ENCODE measurements at regions not wholly inside any gene's neighbourhood (a gene's known extent, or its start where the extent isn't known, plus 50 kb on each side); places are given as distances from the start of the nearest gene placed in this dataset.

DNA sequence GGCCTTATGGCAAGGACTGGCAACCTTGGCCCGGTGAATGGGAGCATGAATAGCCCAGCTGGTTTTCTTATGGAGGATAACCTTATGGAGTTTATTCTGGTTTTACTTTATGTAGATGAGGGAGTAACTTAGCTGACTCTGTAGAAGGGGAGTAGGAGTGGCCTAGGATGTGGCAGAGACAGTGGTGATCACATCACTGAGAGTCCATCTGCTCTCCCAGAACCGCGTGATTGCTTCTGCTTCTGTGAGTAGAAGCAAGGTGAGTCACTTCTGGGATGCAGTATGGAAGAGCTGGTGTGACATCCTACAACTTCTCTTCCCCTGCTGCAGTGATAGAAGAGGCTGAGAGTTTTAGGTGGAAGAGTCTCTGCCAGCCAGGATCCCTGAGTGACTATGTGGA, 129.2 kb downstream of the RPS24 start:
- peak; percentile 9 for DNase-seq (ENCODE audit: low read depth)

DNA sequence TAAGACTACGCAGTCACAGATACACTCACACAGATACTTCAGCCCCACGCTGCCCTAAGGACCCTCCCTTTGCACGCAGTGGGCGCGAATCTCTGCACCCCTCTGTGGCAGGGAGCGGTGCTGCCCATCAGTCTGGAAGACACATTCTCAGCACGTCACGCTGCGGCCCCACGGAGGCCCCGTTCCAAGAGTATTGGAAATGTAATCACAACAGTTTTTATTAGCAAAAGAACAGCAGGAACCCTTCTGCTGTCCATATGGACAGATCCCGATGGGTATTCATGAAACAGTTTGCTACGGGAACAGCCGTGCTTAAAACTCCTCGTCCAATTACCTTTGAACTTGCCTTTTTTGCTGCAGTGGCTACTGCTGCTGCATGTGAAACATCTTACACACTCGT, 131.0 kb downstream of the RPS24 start:
- DNase-seq (ENCODE audit: low read depth) = no peak

DNA sequence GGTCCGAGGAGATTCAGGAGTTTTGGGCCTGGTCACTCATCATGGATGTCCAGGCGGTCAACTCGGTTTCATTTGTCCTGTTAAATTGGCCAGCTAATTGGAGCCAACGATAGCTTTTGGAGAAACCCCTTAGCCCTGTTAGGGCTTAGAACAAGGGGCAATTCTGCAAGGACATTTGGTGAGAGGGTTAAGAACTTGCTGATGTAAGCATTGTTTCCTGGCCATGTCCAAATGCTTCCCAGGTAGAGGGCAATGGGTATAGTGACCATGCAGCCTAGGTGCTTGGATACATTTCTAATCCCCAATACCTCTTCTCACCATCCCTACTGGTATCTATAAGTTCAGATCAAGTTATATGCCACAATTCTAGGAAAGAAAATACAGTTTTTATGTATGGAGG, 131.5 kb downstream of the RPS24 start:
- DNase-seq (ENCODE audit: low read depth) = no peak

DNA sequence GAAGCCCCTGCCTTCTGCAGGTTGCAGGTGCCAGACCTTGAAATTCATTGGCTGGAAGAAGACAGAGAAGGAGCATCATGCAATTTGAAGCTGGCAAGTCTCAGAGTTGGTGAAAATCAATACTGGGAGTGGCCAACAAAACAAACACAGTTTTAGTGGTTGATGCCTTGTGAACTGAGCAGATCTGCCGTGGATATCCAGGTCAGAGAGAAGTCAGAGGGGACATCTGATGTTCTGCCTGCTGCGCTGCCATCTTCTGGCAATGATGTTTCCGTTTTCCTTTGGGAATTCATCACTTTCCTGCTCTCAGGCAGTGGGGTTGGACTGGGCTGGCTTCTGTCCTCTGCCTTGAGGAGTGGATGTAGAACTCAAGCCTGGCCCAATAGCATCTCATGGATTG, 132.0 kb downstream of the RPS24 start:
- peak; percentile 3 for DNase-seq (ENCODE audit: low read depth)

DNA sequence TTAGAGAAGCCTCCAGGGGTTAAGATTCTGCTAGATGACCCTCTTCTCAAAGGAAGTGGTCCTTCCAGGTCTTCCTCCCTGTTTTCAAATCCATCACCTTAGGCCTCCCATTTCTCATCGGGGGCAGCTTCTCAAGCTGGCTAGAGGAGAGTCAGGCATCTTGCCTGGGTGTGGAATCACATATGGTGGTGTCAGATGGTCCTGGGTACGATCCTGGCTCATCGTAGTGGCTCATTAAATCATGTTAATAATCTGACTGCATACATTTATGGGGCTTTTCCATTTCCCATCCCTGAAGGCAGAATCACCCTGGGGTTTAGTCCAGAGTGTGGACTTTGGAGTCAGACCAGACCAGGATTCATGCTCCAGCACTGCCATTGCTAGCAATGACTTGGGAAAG, 132.6 kb downstream of the RPS24 start:
- no peak for DNase-seq (ENCODE audit: low read depth)

DNA sequence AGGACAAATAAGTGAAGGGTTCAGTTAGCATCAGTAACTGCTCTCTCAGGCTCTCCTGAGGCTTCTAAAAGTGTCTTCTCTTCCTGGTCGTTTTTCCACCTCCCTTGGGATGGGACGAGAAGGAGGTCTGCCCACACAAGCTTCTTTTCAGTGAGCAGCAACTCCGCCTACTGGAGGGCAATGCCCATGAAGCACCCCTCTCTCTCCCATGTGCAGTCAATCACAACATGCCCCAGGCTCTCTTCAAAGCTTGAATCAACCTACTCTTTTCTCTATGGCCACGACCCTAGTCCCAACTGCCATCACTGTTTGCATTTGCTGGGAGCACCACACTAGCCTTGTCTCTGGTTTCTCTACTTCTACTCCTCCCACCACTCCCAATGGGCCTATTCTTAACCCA, 135.6 kb downstream of the RPS24 start:
- no peak for DNase-seq (ENCODE audit: low read depth)

DNA sequence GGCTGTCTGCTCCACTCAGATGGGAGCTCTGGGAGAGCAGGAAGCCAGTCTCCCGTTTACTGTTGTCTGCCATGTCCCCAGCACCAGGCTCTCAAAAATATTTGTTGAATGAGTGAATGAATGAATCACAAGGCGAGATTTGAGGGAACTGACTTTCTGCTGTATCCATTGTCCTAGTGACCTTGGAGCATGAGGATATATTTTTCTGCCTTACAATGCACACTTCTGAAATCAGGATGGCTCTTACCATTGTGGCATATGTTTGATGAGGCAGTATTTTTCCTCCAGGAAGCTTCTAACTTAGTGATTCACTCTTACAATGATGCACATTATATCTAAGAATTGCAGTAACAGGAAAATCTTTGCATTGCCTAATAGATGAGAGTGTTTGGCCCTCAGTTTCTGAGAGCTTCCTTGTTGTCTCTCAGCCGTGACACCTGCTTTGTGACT, 136.4 kb downstream of the RPS24 start:
- peak; percentile 37 for DNase-seq (ENCODE audit: low read depth)

DNA sequence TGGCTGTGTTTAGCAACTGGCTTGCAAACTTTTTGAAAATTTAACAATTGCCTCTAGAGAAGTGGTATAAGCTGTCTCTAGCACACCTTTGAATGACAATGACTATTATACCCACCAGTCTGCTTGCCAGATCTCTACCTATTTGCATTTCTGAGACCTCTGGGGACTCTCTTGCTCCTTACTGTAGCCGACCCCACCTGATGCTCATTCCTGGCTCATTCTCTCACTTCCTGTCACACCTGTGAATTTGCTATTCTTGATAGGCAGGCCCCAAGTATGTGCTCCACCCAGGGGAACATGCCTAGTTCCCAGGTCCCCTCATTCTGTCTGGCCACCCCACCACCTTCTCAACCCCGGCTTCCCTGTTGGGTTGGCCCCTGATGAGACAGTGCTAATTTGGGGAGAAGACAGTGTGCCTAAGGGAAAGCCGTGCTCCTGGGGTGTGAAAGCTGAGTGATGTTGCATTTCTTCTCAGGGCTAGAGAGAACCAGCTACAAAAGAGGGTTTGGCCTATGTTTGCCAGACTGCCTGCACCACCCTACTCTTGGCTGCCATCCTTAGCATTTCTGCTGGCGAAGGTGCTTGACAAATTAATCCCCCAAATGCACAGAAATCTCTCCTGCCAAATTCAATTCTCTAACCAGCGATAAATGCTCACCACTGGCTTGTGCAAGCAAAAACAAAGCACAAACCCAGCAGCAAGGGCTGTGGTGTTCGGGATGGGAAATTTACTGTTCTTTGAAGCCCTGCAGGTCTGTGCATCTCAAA, 138.2 kb downstream of the RPS24 start:
- DNase-seq (ENCODE audit: low read depth) = no peak

DNA sequence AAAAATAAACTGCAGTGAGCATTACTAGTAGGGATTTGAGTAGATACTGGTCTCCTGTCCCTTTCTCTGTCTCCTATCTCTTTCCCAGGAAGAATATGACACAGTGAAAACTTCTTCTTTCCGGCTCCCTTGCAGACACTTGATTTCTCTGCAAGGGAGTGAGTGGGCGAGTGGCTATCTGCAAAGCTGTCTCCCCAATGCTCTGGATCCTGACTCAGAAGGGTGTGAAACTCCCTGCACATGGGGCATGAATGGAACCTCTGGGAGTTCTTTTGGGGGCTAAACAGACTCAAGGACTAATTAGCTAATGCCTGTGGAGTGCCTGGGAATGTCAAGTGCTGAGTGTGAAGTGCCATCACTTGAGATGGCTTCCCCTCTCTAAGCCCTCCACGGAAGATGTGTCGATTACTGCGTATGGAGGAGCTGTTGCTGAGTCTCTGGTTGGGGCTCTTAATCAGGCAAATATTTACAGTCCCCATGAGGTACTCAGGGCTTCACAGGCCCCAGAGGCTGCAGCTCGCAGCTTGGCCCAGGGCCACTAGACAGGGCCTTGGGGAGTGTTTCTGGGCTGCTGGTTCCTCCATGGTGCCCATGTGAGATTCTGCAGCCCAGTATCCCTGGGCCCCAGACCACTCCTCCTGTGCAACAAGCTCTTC, 139.8 kb downstream of the RPS24 start:
- DNase-seq (ENCODE audit: low read depth) = no peak

DNA sequence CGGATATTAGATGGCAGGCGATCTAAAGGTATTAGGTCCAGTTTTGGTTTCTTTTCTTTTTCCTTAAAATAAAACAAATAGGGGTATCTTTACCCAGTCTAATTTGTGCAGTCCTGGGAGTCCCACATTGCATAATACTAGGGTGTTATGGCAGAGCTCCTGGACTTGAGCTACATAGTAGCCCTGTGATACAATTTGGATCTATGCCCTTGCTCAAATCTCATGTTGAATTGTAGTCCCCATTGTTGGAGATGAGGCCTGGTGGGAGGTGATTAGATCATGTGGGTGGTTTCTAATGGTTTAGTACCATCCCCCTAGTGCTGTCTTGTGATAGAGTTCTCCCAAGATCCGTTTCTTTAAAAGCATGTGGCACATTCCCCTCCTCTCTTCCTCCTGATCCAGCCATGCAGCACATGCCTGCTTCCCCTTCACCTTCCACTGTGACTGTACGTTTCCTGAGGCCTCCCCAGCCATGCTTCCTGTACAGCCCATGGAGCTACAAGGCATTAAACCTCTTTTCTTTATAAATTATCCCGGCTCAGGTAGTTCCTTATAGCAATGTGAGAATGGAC, 141.9 kb downstream of the RPS24 start:
- DNase-seq (ENCODE audit: low read depth) = no peak

DNA sequence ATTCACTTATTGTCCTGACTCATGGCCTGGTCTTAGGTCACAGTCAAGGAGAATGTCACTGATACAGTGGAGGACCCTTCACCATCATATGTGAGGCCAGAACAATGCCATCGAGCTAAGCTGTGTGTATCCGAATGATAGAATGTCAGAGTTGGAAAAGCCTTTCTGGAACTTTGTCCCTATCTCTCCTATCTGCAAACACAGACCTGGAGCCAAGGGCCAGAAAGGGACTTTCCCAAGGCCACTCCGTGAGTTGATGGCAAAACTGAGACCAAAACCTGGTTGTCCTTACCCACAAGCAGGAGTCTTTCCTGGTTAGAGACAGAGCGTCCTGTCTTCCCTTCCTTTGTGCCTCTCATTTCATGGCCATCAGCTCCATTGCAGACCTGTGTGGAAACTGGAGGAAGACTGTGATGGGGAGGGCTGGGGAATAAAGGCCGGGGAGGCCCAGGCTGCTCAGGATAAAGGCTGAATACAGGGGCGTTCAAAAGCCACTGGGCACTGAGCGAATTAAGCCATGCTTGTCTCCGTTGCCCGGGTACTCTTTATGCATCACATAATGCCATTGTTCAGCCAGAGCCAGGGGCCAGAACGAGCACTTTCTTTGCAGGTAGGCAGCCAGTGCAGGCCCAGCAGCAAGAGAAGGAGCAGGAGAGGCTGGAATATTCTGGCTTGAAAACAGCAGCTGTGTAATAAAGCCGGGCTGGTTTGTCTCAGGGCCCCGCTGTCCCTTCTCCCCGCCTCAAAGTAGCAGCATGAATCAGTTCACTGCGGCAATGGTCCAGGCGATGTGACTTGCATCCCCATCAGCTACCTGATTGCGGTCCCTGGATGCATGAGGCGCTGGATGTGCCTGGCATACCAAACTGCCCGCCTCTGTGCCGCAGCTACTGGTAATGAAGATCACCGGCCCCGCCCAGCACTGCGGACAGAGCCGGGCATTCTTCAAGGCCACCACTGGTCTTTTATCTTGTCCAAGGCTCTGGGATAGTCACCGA, 143.0 kb downstream of the RPS24 start:
- DNase-seq (ENCODE audit: low read depth) = no peak

DNA sequence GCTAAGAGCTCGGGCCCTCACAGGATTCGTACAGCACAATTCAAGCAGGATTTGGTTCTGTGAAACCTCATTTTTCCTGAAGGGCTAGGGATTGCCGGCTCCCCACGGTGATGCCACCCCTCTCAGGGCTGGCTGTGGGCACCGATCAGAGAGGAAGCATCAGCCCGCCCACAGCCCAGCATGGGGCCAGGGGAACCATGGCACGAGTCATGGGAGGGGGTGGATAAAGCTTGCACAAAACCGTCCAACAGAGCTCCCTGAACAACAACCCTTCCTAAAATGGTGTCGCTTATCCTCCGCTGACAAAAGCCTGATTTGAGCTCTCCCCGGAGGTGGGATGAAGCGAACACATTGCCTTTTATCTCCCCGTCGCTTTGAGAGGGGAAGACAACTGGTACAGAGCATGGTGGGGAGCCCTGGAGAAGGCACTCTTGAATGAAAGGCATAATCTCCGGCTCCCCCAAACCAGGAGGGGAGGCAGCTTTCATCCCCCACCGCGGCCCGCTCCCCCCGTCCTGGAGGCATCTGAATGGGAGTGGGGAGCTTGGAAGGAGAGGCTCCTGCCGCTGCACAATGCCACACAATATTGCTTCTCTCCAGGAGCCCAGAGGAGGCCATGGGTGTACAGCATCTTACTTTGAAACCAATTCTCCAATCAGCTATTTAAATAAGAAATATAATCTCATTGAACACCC, 144.0 kb downstream of the RPS24 start:
- DNase-seq (ENCODE audit: low read depth) = no peak

DNA sequence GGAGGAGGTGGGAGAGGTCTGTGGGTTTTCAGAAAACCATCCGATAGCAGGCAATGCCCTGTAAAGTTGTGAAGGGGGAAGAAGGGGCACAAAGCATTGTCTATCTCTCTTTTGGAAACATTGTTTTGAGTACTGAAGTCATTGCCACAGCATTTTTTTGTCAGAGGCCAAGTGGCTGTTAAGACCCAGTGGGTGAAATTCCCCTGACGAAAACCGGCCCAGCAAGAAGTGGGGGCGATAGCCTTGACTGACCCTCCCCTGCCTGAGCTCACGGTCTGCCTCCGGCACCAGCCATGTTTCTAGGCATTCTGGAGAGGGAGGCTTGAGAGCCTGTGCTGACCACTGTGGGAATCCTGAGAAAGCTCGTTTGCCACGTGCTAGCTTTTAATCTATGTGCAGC, 144.7 kb downstream of the RPS24 start:
- no peak for DNase-seq (ENCODE audit: low read depth)

DNA sequence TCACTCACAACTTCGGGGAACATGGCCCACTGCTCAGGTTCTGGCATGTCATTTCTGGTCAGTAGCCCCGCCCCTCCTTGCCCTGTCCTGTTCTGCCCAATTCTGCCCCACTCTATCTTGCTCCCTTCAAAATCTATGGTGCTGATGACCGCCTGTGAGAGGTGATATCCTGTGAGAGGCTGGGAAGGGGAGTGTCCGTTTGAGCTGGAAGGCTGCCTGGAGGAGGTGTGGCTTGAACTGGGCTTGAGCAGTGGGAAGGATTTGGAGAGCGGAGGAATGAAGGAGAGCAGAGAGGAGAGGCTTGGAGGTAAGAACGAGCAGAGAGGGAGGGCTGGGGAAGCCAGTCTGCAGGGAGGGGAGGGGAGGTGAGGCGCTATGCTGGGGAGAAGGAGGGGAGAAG, 145.3 kb downstream of the RPS24 start:
- peak; percentile 16 for DNase-seq (ENCODE audit: low read depth)

DNA sequence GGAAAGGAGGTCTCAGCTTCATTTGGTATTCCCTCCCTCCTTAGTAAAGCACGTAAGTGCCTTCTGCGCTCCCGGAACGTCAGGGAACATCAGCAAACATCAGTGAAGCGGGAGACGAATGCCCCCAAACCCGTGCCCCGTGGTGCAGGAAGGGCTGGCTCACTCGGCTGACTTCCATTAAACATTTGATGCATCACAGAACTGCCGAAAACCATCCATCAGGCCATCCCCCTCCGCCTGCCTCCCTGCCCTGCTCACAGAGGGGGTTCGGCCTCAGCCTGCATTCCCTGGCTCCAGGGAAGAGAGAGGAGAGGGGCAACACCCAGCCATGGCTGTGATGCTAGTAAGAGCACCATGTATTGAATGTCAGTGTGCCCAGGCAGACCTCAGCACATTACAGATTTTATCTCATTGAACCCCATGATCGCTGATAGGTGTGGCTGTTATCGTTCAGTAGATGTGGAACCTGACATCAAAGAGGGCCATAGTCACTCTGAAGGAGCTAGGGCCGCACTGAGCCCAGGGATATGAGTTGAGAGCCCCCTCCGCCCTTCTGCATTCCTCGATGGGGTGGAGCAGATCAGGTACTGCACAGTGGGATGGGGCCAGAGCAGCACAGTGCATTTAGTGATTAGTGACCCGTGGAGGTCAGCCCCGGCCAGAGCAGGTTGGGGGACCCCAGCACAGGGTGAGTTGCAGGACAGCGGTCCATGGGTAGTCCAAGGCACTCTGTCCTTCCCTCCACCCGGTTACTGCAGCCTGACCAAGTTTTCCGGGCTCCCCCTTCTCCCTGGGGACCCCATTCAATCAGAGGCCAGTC, 146.4 kb downstream of the RPS24 start:
- DNase-seq (ENCODE audit: low read depth) = no peak

DNA sequence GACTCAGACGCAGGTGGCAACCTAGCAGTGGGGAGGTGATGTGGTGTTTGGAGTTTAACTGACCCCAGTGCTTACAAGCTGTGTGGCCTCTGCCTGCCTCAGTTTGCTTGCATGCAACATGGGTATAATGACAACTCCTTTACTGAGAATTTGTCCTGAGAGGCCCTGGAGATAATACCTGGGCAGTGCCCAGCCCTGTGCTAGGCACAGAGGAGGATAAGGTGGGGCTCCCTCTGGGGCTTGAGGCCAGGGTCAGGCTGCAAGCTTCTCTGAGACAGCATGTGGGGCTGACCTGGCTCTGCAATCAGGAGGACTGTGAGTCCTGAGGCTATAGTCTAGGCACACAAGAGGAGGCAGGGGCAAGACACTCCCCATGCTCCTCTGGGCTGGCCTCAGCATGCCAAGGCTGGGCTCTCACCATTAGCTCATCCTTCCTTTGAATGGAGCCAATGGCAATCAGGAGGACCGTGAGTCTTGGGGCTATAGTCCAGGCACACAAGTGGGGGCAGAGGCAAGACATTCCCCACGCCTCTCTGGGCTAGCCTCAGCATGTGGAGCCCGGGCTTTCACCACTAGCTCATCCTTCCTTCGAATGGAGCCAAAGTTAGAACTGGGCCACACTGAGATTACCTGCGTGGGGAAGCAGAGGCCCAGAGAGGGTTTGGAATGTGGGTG, 147.9 kb downstream of the RPS24 start:
- DNase-seq (ENCODE audit: low read depth) = no peak

DNA sequence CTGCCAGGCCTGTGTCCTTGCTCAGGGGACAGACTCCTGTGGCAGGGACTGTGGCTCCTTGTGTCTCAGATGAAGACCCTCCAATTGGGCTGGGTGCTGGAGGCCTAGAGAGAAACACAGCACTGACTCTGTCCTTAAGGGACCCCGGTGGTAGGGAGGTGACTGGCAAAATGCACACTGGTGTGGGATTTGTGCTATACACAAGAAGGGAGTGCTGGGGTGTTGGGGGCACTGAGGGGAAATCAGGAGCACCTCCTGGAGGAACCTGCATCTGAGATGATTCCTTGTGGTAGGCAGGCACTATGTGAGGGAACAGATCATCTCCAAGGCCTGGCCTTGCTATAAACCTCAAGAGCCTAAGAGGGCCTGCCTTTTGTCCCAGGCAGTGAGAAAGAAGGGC, 149.2 kb downstream of the RPS24 start:
- no peak for DNase-seq (ENCODE audit: low read depth)

DNA sequence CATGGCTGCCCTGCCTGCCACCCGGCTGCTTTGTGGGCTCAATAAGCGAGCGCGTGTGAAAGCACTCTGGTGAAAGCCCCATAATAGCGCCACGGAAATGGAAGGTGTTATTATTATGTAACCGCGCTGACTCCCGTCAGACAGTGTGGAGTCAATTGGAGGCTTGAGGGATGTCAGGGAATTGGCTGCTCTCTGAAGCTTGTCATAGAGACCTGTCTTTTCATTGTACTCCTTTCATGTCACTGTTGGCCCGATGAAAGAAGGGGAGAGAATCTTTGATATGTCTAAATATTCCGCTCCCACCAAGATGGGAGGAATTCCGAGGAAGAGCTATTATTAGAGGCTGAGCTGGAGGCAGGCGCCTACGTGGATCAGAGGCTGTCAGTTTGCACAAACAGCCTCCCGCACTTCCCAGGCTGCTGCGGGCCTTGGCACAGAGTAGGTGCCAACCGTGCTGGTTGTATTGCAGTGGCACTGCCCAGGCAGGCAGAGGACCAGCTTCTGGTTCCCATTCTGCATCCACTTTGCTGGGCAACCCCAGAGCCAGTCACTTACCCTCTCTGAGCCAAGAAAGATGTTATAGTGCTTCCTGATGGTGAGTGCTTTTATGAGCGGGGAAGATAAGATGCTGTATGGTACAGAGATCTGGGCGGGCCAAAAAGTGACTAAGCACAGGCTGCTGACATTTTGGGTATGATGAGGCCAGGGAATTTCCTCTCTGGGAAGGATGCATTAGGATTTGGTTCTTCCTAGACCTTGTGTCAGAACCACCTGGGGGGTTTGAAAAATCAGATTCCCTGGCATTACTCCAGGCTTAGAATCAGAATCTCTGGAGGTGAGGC, 151.4 kb downstream of the RPS24 start:
- no peak for DNase-seq (ENCODE audit: low read depth)

DNA sequence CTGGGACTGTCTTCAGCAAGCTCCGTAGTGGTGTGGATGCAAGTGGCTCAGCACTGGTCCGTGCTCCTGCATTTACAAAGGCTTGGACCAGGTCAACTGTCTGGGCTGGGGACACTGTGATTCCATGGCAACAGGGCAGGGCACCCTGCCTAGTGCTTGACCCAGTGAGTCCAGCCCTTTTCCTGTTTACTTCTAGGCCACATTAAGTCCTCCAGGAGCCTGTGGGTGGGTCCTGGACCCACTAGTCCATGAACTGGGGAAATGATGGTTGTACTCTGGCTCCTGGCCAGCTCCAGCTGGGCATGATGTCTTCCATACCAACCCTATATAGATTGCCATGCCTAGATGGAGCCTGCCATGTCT, 152.0 kb downstream of the RPS24 start:
- DNase-seq (ENCODE audit: low read depth) = no peak
